HepG2 (cell line): ENCODE measurements at regions not wholly inside any gene's neighbourhood (a gene's known extent, or its start where the extent isn't known, plus 50 kb on each side); places are given as distances from the start of the nearest gene placed in this dataset.
A peak's percentile ranks its signal among the peaks of the same experiment; 100 is the strongest.

Source experiments
- ATF1 ChIP-seq: IDR thresholded peaks from 2 replicates; pipeline ENCODE4 v1.6.1; 2016; ENCODE audit warnings: mild to moderate bottlenecking, control low read depth
- EP300 ChIP-seq, 3 experiments: sonication (generic) in 1 of 3; formaldehyde crosslinking in 1 of 3; IDR thresholded peaks; 2 replicates each; pipeline versions ENCODE4 v1.5.1 to v1.6.1; 2011 to 2020; ENCODE audit warnings: low read depth in 2 of 3, low read length in 2 of 3, borderline replicate concordance in 1 of 3, improper control_type of control experiment in 1 of 3, mild to moderate bottlenecking in 1 of 3, missing genetic modification reagents in 1 of 3, moderate library complexity in 1 of 3
- GATAD1 ChIP-seq: IDR thresholded peaks from 2 replicates; pipeline ENCODE4 v1.6.1; 2016; ENCODE audit warnings: missing genetic modification reagents, missing compliant biosample characterization
- HOXA3 ChIP-seq: sonication (generic); formaldehyde crosslinking; IDR thresholded peaks from 2 replicates; pipeline ENCODE4 v1.5.0; 2020; ENCODE audit warnings: missing genetic modification reagents
- IKZF4 ChIP-seq: sonication (generic); formaldehyde crosslinking; IDR thresholded peaks from 2 replicates; pipeline ENCODE4 v1.5.1; 2020; ENCODE audit warnings: borderline replicate concordance, mild to moderate bottlenecking, low read depth, missing genetic modification reagents; ENCODE audit errors: not compliant biosample characterization
- NCOA2 ChIP-seq: sonication (generic); formaldehyde crosslinking; IDR thresholded peaks from 2 replicates; pipeline ENCODE4 v1.8.0; 2022; ENCODE audit warnings: inconsistent platforms
- NRL ChIP-seq: sonication (generic); formaldehyde crosslinking; IDR thresholded peaks from 2 replicates; pipeline ENCODE4 v1.5.0; 2020; ENCODE audit warnings: missing genetic modification reagents, mild to moderate bottlenecking, moderate library complexity, borderline replicate concordance
- PRMT3 ChIP-seq: sonication (generic); formaldehyde crosslinking; IDR thresholded peaks from 2 replicates; pipeline ENCODE4 v1.8.1; 2022; ENCODE audit warnings: low read depth, mild to moderate bottlenecking, moderate library complexity, missing genetic modification reagents, borderline replicate concordance
- RBFOX2 ChIP-seq: fragments of 200-400 bp; formaldehyde crosslinking; IDR thresholded peaks from 2 replicates; pipeline ENCODE4 v1.6.1; 2017; ENCODE audit warnings: low read depth, mild to moderate bottlenecking, low read length
- RELA ChIP-seq: sonication (generic); formaldehyde crosslinking; IDR thresholded peaks from 2 replicates; pipeline ENCODE4 v1.4.0; 2020; ENCODE audit warnings: missing genetic modification reagents
- REPIN1 ChIP-seq: sonication (generic); formaldehyde crosslinking; IDR thresholded peaks from 2 replicates; pipeline ENCODE4 v1.8.0; 2022; ENCODE audit warnings: missing genetic modification reagents, low read depth, mild to moderate bottlenecking, borderline replicate concordance
- SSRP1 ChIP-seq: IDR thresholded peaks from 2 replicates; pipeline ENCODE4 v1.6.1; 2016; ENCODE audit warnings: control low read depth
- ZNF160 ChIP-seq: sonication (generic); formaldehyde crosslinking; IDR thresholded peaks from 2 replicates; pipeline ENCODE4 v1.8.0; 2022; ENCODE audit warnings: mild to moderate bottlenecking, inconsistent platforms, missing genetic modification reagents
- ZNF484 ChIP-seq: sonication (generic); formaldehyde crosslinking; IDR thresholded peaks from 2 replicates; pipeline ENCODE4 v1.5.1; 2020; ENCODE audit warnings: mild to moderate bottlenecking, low read depth, missing genetic modification reagents, borderline replicate concordance
- ZNF510 ChIP-seq: sonication (generic); formaldehyde crosslinking; IDR thresholded peaks from 2 replicates; pipeline ENCODE4 v1.4.0; 2020; ENCODE audit warnings: low read depth, mild to moderate bottlenecking, missing genetic modification reagents
- ZNF598 ChIP-seq: sonication (generic); formaldehyde crosslinking; IDR thresholded peaks from 2 replicates; pipeline ENCODE4 v1.5.1; 2020; ENCODE audit warnings: mild to moderate bottlenecking, missing genetic modification reagents, borderline replicate concordance
- TF ChIP-seq, protein P1 (sequence below): sonication (generic); formaldehyde crosslinking; IDR thresholded peaks from 2 replicates; pipeline ENCODE4 v1.9.0; 2021; ENCODE audit warnings: mild to moderate bottlenecking, missing genetic modification reagents
- TF ChIP-seq, protein P2 (sequence below): sonication (generic); formaldehyde crosslinking; IDR thresholded peaks from 2 replicates; pipeline ENCODE4 v1.4.0; 2020; ENCODE audit warnings: missing genetic modification reagents

DNA sequence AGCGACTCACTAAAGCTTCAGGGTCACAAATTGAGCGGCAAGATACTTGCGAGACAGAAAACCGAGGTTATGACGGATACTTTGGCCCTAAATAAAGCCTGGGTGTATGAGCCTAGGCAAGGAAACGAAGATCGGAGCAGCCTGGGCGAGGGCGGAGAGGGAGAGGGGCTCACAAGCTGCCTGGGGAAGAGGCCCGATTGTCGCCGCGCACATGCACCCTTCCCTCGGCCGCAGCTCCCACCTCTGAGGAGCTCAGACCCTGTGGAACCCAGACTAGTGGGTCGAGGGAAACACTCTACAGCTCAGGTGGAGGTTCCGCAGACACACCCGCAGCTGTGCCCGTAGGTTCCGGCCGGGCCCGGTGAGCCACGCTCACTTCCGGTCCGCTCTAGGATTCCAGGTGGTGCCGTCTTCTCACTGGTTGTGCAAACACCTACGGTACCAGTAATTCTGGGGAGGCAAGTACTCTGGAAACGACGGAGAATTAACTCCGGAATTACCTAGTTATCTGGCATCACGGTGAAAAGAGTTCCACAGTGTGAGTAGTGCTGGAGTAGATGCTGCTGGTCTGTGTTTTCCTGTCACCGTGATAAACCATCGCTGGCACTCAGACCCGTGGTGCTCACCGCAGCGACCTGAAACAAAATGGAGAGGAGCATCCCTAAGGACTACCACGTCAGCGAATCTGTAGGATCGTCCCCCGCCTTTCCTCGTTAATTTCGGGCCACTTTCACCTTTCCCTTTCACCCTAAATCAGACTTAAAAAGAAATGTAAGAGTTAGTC lies 61.5 kb downstream of the GPX5 start (continued):
- peak; percentile 58; the same call in 1 of the 2 replicates for TF ChIP-seq RELA
- TF ChIP-seq HOXA3 (CRISPR knock-in tag): peak; percentile 96
- TF ChIP-seq, protein P1, sequence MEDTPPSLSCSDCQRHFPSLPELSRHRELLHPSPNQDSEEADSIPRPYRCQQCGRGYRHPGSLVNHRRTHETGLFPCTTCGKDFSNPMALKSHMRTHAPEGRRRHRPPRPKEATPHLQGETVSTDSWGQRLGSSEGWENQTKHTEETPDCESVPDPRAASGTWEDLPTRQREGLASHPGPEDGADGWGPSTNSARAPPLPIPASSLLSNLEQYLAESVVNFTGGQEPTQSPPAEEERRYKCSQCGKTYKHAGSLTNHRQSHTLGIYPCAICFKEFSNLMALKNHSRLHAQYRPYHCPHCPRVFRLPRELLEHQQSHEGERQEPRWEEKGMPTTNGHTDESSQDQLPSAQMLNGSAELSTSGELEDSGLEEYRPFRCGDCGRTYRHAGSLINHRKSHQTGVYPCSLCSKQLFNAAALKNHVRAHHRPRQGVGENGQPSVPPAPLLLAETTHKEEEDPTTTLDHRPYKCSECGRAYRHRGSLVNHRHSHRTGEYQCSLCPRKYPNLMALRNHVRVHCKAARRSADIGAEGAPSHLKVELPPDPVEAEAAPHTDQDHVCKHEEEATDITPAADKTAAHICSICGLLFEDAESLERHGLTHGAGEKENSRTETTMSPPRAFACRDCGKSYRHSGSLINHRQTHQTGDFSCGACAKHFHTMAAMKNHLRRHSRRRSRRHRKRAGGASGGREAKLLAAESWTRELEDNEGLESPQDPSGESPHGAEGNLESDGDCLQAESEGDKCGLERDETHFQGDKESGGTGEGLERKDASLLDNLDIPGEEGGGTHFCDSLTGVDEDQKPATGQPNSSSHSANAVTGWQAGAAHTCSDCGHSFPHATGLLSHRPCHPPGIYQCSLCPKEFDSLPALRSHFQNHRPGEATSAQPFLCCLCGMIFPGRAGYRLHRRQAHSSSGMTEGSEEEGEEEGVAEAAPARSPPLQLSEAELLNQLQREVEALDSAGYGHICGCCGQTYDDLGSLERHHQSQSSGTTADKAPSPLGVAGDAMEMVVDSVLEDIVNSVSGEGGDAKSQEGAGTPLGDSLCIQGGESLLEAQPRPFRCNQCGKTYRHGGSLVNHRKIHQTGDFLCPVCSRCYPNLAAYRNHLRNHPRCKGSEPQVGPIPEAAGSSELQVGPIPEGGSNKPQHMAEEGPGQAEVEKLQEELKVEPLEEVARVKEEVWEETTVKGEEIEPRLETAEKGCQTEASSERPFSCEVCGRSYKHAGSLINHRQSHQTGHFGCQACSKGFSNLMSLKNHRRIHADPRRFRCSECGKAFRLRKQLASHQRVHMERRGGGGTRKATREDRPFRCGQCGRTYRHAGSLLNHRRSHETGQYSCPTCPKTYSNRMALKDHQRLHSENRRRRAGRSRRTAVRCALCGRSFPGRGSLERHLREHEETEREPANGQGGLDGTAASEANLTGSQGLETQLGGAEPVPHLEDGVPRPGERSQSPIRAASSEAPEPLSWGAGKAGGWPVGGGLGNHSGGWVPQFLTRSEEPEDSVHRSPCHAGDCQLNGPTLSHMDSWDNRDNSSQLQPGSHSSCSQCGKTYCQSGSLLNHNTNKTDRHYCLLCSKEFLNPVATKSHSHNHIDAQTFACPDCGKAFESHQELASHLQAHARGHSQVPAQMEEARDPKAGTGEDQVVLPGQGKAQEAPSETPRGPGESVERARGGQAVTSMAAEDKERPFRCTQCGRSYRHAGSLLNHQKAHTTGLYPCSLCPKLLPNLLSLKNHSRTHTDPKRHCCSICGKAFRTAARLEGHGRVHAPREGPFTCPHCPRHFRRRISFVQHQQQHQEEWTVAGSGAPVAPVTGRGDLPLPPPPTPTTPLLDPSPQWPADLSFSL (CRISPR knock-in tag): peak; percentile 68; the same call in 1 of the 2 replicates
- TF ChIP-seq RBFOX2: peak; percentile 82
- TF ChIP-seq ZNF598 (CRISPR knock-in tag): peak; percentile 64; the same call in 1 of the 2 replicates
- TF ChIP-seq EP300 (IDR thresholded peaks at IDR 0.05; ENCODE audit: low read depth in 2 of 2, low read length in 2 of 2): peak in 1 of 2 experiments; percentile 35; a peak in 1 of 4 replicates
- TF ChIP-seq EP300 (CRISPR knock-in tag; IDR thresholded peaks at IDR 0.05; ENCODE audit: borderline replicate concordance): peak; percentile 36; the same call in 1 of the 2 replicates
- TF ChIP-seq REPIN1 (CRISPR knock-in tag): peak; percentile 97
- peak; percentile 98 for TF ChIP-seq NRL (CRISPR knock-in tag)
- no peak for TF ChIP-seq PRMT3 (CRISPR knock-in tag)
- TF ChIP-seq, protein P2, sequence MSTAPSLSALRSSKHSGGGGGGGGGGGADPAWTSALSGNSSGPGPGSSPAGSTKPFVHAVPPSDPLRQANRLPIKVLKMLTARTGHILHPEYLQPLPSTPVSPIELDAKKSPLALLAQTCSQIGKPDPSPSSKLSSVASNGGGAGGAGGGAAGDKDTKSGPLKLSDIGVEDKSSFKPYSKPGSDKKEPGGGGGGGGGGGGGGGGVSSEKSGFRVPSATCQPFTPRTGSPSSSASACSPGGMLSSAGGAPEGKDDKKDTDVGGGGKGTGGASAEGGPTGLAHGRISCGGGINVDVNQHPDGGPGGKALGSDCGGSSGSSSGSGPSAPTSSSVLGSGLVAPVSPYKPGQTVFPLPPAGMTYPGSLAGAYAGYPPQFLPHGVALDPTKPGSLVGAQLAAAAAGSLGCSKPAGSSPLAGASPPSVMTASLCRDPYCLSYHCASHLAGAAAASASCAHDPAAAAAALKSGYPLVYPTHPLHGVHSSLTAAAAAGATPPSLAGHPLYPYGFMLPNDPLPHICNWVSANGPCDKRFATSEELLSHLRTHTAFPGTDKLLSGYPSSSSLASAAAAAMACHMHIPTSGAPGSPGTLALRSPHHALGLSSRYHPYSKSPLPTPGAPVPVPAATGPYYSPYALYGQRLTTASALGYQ (CRISPR knock-in tag): no peak
- TF ChIP-seq ZNF510 (CRISPR knock-in tag): peak; percentile 97
- TF ChIP-seq ATF1 (CRISPR knock-in tag): peak; percentile 71
- no peak for TF ChIP-seq ZNF160 (CRISPR knock-in tag)
- TF ChIP-seq ZNF484: no peak
- peak; percentile 88 for TF ChIP-seq SSRP1 (CRISPR knock-in tag)
- TF ChIP-seq GATAD1 (CRISPR knock-in tag): peak; percentile 96
- TF ChIP-seq NCOA2 (CRISPR knock-in tag): peak; percentile 59
- TF ChIP-seq IKZF4: peak; percentile 98
